PC-9 (cell line): ENCODE measurements at regions not wholly inside any gene's neighbourhood (a gene's known extent, or its start where the extent isn't known, plus 50 kb on each side); places are given as distances from the start of the nearest gene placed in this dataset.

ENCODE experiments used
- BruUV-seq: library from RNA; stranded (reverse); fragments of 400-500 nt; replicated peaks from 2 replicates; lab custom pipeline; 2021; lab: Mats Ljungman, UMichigan
- CTCF ChIA-PET: fragments of 300-600 bp; sonication (Branson Sonifier 250); formaldehyde crosslinking; loops from one replicate; lab custom pipeline; 2022; ENCODE audit warnings: antibody characterized with exemption; lab: Charles Lee
- POLR2A ChIA-PET: fragments of 300-600 bp; sonication (Branson Sonifier 250); formaldehyde crosslinking; loops from one replicate; lab custom pipeline; 2022; ENCODE audit warnings: antibody characterized with exemption; ENCODE audit not compliant: unreplicated experiment; lab: Charles Lee
- DNase-seq, 2 experiments: peaks; one replicate each; pipeline versions ENCODE4 v3.0.0 to v3.0.0-alpha.2; 2015 to 2022; ENCODE audit warnings: mixed read lengths in 1 of 2
- H2AFZ ChIP-seq: fragments of 200-600 bp; sonication (generic); 2 replicates; pipeline ENCODE4 v1.8.1; 2017; ENCODE audit warnings: antibody characterized with exemption
- H3F3A ChIP-seq: fragments of 200-600 bp; sonication (generic); 2 replicates; pipeline ENCODE4 v1.8.1; 2017; ENCODE audit warnings: antibody characterized with exemption, mild to moderate bottlenecking, low read depth; ENCODE audit not compliant: insufficient read depth
- H3K27ac ChIP-seq: fragments of 200-600 bp; sonication (generic); 2 replicates; pipeline ENCODE4 v1.6.1; 2016; ENCODE audit warnings: mixed run types
- H3K27me3 ChIP-seq: fragments of 200-600 bp; sonication (generic); 2 replicates; pipeline ENCODE4 v1.6.1; 2016; ENCODE audit warnings: low read depth, mixed run types; ENCODE audit not compliant: insufficient read depth
- H3K36me3 ChIP-seq: fragments of 200-600 bp; sonication (generic); 2 replicates; pipeline ENCODE4 v1.6.1; 2016; ENCODE audit warnings: low read depth, mixed run types
- H3K4me1 ChIP-seq: fragments of 200-600 bp; sonication (generic); replicated peaks from 2 replicates; pipeline ENCODE4 v1.6.1; 2016; ENCODE audit warnings: mixed run types; ENCODE audit not compliant: insufficient read depth
- H3K4me2 ChIP-seq: fragments of 200-600 bp; sonication (generic); 2 replicates; pipeline ENCODE4 v1.6.1; 2017; ENCODE audit warnings: mixed run types
- H3K4me3 ChIP-seq: fragments of 200-600 bp; sonication (generic); 2 replicates; pipeline ENCODE4 v1.6.1; 2016; ENCODE audit warnings: mixed run types
- H3K79me2 ChIP-seq: fragments of 200-600 bp; sonication (generic); 2 replicates; pipeline ENCODE4 v1.6.1; 2017; ENCODE audit warnings: low read depth, mixed run types
- H3K9me2 ChIP-seq: fragments of 200-600 bp; sonication (generic); 2 replicates; pipeline ENCODE4 v1.8.1; 2017; ENCODE audit warnings: mild to moderate bottlenecking; ENCODE audit not compliant: insufficient read depth
- H3K9me3 ChIP-seq: fragments of 200-600 bp; sonication (generic); 2 replicates; pipeline ENCODE4 v1.8.1; 2016; ENCODE audit warnings: low read depth; ENCODE audit not compliant: insufficient read depth
- H4K20me1 ChIP-seq: fragments of 200-600 bp; sonication (generic); 2 replicates; pipeline ENCODE4 v1.8.1; 2017; ENCODE audit not compliant: insufficient read depth
- EZH2 ChIP-seq: fragments of 200-600 bp; sonication (generic); IDR thresholded peaks from 2 replicates; pipeline ENCODE4 v1.8.0; 2017; ENCODE audit warnings: antibody characterized with exemption, low read depth
- intact Hi-C: fragments of 100-400 bp; cut with micrococcal nuclease; formaldehyde crosslinking; loops from one replicate; pipeline ENCODE4 v1.10.0; 2022; ENCODE audit not compliant: unreplicated experiment
- TF ChIP-seq, protein P1 (sequence below): fragments of 200-600 bp; sonication (generic); conservative IDR thresholded peaks from 2 replicates; pipeline ENCODE4 v1.6.1; 2017; ENCODE audit warnings: mixed run types, antibody characterized with exemption, mild to moderate bottlenecking, moderate library complexity

DNA sequence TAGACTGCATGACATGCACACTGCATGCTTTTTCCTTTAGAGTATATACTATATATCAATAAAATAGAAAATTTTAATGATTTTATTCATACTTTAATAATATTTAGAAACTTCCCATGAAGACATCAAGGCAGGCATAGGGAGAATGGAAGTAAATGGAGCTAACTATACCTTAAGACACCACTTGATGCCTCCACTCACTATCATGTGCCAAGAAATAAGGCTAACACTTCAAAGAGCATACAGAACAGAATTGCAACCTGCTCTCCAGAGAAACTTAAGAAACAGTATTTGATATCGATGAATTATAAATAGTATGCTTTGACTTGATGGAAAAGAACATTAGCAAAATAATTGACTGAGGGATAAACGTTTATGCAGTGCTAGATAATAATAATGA lies 192.6 kb upstream of the MBNL1 start:
- H3K4me1 ChIP-seq, result no peaks in the 10 kb centered on the region
- no peaks in the 10 kb centered on the region for H3F3A ChIP-seq
- BruUV-seq, result no TSS peak
- H4K20me1 ChIP-seq, result no peaks in the 10 kb centered on the region
- no peak overlapping the region for H3K4me2 ChIP-seq
- H3K36me3 ChIP-seq, result no peaks in the 10 kb centered on the region
- TF ChIP-seq, protein P1, sequence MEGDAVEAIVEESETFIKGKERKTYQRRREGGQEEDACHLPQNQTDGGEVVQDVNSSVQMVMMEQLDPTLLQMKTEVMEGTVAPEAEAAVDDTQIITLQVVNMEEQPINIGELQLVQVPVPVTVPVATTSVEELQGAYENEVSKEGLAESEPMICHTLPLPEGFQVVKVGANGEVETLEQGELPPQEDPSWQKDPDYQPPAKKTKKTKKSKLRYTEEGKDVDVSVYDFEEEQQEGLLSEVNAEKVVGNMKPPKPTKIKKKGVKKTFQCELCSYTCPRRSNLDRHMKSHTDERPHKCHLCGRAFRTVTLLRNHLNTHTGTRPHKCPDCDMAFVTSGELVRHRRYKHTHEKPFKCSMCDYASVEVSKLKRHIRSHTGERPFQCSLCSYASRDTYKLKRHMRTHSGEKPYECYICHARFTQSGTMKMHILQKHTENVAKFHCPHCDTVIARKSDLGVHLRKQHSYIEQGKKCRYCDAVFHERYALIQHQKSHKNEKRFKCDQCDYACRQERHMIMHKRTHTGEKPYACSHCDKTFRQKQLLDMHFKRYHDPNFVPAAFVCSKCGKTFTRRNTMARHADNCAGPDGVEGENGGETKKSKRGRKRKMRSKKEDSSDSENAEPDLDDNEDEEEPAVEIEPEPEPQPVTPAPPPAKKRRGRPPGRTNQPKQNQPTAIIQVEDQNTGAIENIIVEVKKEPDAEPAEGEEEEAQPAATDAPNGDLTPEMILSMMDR, result no peak
- TF ChIP-seq EZH2, result no peak
- H2AFZ ChIP-seq, result no peak overlapping the region
- no peak overlapping the region for H3K4me3 ChIP-seq
- peaks cover 2% of the 10 kb centered on the region for H3K9me3 ChIP-seq
- H3K79me2 ChIP-seq, result no peaks in the 10 kb centered on the region
- no peaks in the 10 kb centered on the region for H3K27me3 ChIP-seq
- H3K27ac ChIP-seq, result no peak overlapping the region
- no peaks in the 10 kb centered on the region for H3K9me2 ChIP-seq
- DNase-seq, result no peak
- intact Hi-C loops, result no loop called here
- ChIA-PET POLR2A (interaction anchor here (0.6 kb wide), 1 partner anchor 193 kb away, joined by 3 read pairs; the partner anchor contains the start of gene MBNL1), CTCF (no interaction called here)

DNA sequence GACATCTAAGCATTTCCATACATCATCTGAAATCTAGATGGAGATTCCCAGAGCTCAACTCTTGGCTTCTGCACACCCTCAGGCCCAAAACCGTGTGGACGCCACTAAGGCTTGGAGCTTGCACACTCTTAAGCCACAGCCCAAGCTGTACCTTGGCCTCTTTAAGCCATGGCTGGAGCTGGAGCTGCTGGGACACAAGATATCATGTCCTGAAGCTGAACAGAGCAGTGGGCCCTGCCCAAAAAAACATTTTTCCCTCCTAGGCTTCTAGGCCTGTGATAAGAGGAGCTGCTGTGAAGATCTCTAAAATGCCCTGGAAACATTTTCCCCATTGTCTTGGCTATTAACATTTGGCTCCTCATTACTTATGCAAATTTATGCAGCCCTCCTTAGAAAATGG lies 188.7 kb upstream of the MBNL1 start:
- ChIA-PET POLR2A (no interaction called here), CTCF (no interaction called here)
- H3K4me2 ChIP-seq, result no peak overlapping the region
- H3K4me3 ChIP-seq, result no peak overlapping the region
- no peak for TF ChIP-seq EZH2
- TF ChIP-seq, protein P1, result no peak
- intact Hi-C loops, result no loop called here
- H3K9me3 ChIP-seq, result no peaks in the 10 kb centered on the region
- no peaks in the 10 kb centered on the region for H3F3A ChIP-seq
- no peak overlapping the region for H2AFZ ChIP-seq
- no peaks in the 10 kb centered on the region for H3K4me1 ChIP-seq
- no peaks in the 10 kb centered on the region for H3K79me2 ChIP-seq
- H4K20me1 ChIP-seq, result no peaks in the 10 kb centered on the region
- no peaks in the 10 kb centered on the region for H3K36me3 ChIP-seq
- H3K27me3 ChIP-seq, result no peaks in the 10 kb centered on the region
- H3K27ac ChIP-seq, result no peak overlapping the region
- DNase-seq, result no peak
- BruUV-seq, result no TSS peak
- no peaks in the 10 kb centered on the region for H3K9me2 ChIP-seq

DNA sequence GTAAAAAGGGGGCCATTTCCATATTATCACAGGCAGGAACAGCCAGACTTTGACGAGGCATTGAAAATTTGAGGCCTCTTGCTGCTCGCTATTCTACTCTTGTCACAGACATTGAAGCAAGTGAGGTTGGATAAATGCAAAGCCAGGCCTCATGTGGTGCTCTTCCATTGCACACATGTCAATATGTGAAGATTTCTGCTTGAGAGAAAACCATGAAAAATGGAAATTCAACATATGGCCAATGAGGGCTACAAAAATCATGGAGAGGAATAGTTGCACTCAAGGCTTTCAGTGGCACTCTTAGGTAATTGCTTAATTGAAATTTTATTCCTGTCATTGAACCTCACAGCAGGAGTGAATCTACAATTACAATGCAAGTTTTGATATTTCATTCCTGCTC lies 185.6 kb upstream of the MBNL1 start:
- CTCF ChIA-PET, result no interaction called here
- Histone ChIP-seq H3K79me2 (no peaks in the 10 kb centered on the region), H3K4me2 (no peak overlapping the region), H3F3A (no peaks in the 10 kb centered on the region), H3K36me3 (no peaks in the 10 kb centered on the region), H3K9me2 (no peaks in the 10 kb centered on the region), H4K20me1 (no peaks in the 10 kb centered on the region; the same call in 1 of the 2 replicates), H2AFZ (no peak overlapping the region), H3K27ac (no peak overlapping the region), H3K9me3 (no peaks in the 10 kb centered on the region), H3K4me1 (no peaks in the 10 kb centered on the region), H3K4me3 (no peak overlapping the region), H3K27me3 (no peaks in the 10 kb centered on the region)
- POLR2A ChIA-PET, result interaction anchor here (0.6 kb wide), 1 partner anchor 12 kb away, joined by 3 read pairs; no protein-coding TSS in a partner anchor
- no TSS peak for BruUV-seq
- no peak for TF ChIP-seq EZH2
- TF ChIP-seq, protein P1, result no peak
- intact Hi-C loops, result no loop called here
- DNase-seq, result no peak
